CD14-positive monocyte (primary cell): ENCODE measurements at regions not wholly inside any gene's neighbourhood (a gene's known extent, or its start where the extent isn't known, plus 50 kb on each side); places are given as distances from the start of the nearest gene placed in this dataset.
"Not testable (repeated sequence)": the region's sequence is repeated elsewhere in the genome, so short reads cannot be mapped to it uniquely, and the experiment has no call there.

ENCODE experiments used
- DNase-seq, 3 donors: peaks; one replicate each; pipeline ENCODE4 v3.0.0-alpha.2; 2011 to 2022
- H2AFZ ChIP-seq: 2 replicates; pipeline ENCODE4 v1.6.0; 2012; ENCODE audit warnings: mild to moderate bottlenecking, low read depth, low read length, inconsistent platforms; ENCODE audit not compliant: insufficient read depth, poor library complexity, severe bottlenecking
- H3K27ac ChIP-seq, 2 donors: 1 replicate in 1 of 2; 2 replicates in 1 of 2; pipeline ENCODE4 v1.5.1; 2012 to 2013; ENCODE audit warnings: low read length in 2 of 2, control low read depth in 1 of 2, inconsistent platforms in 1 of 2, low read depth in 1 of 2, mild to moderate bottlenecking in 1 of 2
- H3K27me3 ChIP-seq, 2 donors: one replicate each; pipeline versions ENCODE4 v1.6.0 to v1.6.1; 2011 to 2013; ENCODE audit warnings: low read length in 2 of 2; ENCODE audit not compliant: control insufficient read depth in 2 of 2, insufficient read depth in 2 of 2
- H3K36me3 ChIP-seq, 2 donors: replicated peaks in 1 of 2; 1 replicate in 1 of 2; 2 replicates in 1 of 2; pipeline versions ENCODE4 v1.5.1 to v1.6.1; 2012 to 2013; ENCODE audit warnings: low read length in 2 of 2, control low read depth in 1 of 2, inconsistent platforms in 1 of 2, mild to moderate bottlenecking in 1 of 2; ENCODE audit not compliant: insufficient read depth in 2 of 2, control insufficient read depth in 1 of 2
- H3K4me1 ChIP-seq, 2 donors: 1 replicate in 1 of 2; 2 replicates in 1 of 2; pipeline versions ENCODE4 v1.5.1 to v1.6.1; 2012 to 2013; ENCODE audit warnings: low read length in 2 of 2, control low read depth in 1 of 2, inconsistent platforms in 1 of 2, mild to moderate bottlenecking in 1 of 2, moderate library complexity in 1 of 2; ENCODE audit not compliant: insufficient read depth in 2 of 2, control insufficient read depth in 1 of 2
- H3K4me2 ChIP-seq: replicated peaks from 2 replicates; pipeline ENCODE3; 2012; ENCODE audit warnings: low read length, moderate library complexity, mild to moderate bottlenecking; ENCODE audit not compliant: poor library complexity, severe bottlenecking; ENCODE audit errors: extremely low read depth
- H3K4me3 ChIP-seq, 3 experiments: fragments of 200-600 bp in 1 of 3; sonication (generic) in 1 of 3; replicated peaks in 1 of 3; 1 replicate in 2 of 3; 2 replicates in 1 of 3; pipeline ENCODE4 v1.5.1; 2011 to 2013; ENCODE audit warnings: low read length in 3 of 3, mild to moderate bottlenecking in 3 of 3, control low read depth in 2 of 3, low read depth in 2 of 3, inconsistent platforms in 1 of 3, moderate library complexity in 1 of 3
- H3K79me2 ChIP-seq: 2 replicates; pipeline ENCODE4 v1.6.0; 2012; ENCODE audit warnings: mild to moderate bottlenecking, control low read depth, inconsistent platforms, low read length, moderate library complexity; ENCODE audit not compliant: insufficient read depth
- H3K9ac ChIP-seq: 2 replicates; pipeline ENCODE4 v1.6.0; 2017; ENCODE audit warnings: low read length, mild to moderate bottlenecking; ENCODE audit not compliant: insufficient read depth, poor library complexity, severe bottlenecking
- H3K9me3 ChIP-seq, 2 donors: replicated peaks in 1 of 2; 1 replicate in 1 of 2; 2 replicates in 1 of 2; pipeline versions ENCODE4 v1.5.1 to v1.6.1; 2012 to 2013; ENCODE audit warnings: low read length in 2 of 2, control low read depth in 1 of 2; ENCODE audit not compliant: control insufficient read depth in 1 of 2, insufficient read depth in 1 of 2
- H4K20me1 ChIP-seq: 2 replicates; pipeline ENCODE4 v1.6.0; 2012; ENCODE audit warnings: mild to moderate bottlenecking, low read length, control low read depth, moderate library complexity; ENCODE audit not compliant: insufficient read depth
- H3K27ac Mint-ChIP-seq, 7 donors: one replicate each; pipeline ENCODE4 v1.8.0; 2020; ENCODE audit warnings: mild to moderate bottlenecking in 7 of 7, mixed read lengths in 7 of 7, moderate library complexity in 6 of 7, inconsistent platforms in 2 of 7
- H3K27me3 Mint-ChIP-seq, 3 donors: one replicate each; pipeline ENCODE4 v1.8.0; 2021 to 2022; ENCODE audit warnings: low read depth in 3 of 3, mild to moderate bottlenecking in 3 of 3, mixed read lengths in 3 of 3, moderate library complexity in 3 of 3, inconsistent platforms in 1 of 3
- H3K36me3 Mint-ChIP-seq, 2 donors: one replicate each; pipeline ENCODE4 v1.8.0; 2020; ENCODE audit warnings: mixed read lengths in 2 of 2, inconsistent platforms in 1 of 2, mild to moderate bottlenecking in 1 of 2
- H3K4me1 Mint-ChIP-seq: one replicate; pipeline ENCODE4 v1.8.0; 2020; ENCODE audit warnings: mild to moderate bottlenecking, mixed read lengths
- H3K4me3 Mint-ChIP-seq, 2 donors: one replicate each; pipeline ENCODE4 v1.8.0; 2020; ENCODE audit warnings: mild to moderate bottlenecking in 2 of 2, mixed read lengths in 2 of 2, moderate library complexity in 1 of 2
- H3K9me3 Mint-ChIP-seq, 7 donors: one replicate each; pipeline ENCODE4 v1.8.0; 2020 to 2022; ENCODE audit warnings: mixed read lengths in 7 of 7, mild to moderate bottlenecking in 6 of 7, moderate library complexity in 6 of 7, inconsistent platforms in 2 of 7
- WGBS: methylation state at CpG from one replicate; pipeline ENCODE4 v1.1.5; 2013; ENCODE audit warnings: missing lambda C conversion rate; ENCODE audit not compliant: insufficient coverage; 5-methylcytosine and 5-hydroxymethylcytosine counted together
- intact Hi-C, 2 donors: fragments of 100-400 bp; cut with micrococcal nuclease; formaldehyde crosslinking; loops; one replicate each; pipeline versions ENCODE4 v1.15.0 to v1.15.1; 2023
- TF ChIP-seq, protein P1 (sequence below): fragments of 200-600 bp; IDR thresholded peaks from one replicate; pipeline ENCODE4 v1.8.0; 2022; ENCODE audit warnings: antibody characterized with exemption, mild to moderate bottlenecking

DNA sequence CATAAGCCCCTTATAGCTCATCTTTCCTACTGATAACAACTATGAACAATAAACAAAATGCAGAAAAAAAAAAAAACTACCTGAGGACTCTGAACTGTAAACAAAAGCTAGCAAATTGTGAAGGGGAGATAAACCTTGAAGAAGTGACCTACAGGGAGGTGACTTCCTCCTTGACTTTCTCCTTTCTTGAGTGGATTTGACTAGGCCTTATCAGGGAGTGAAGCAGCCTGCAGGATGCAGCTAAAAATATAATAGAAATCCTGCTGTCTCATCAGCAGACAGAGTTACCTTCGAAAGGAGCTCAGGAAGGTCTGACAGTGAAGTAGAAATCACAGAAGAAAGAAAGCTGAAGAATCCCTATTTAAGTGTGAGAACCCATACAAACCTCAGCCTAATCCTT is 322.0 kb upstream of the HTR1E start:
- Histone ChIP-seq H2AFZ (no peak overlapping the region), H3K9me3 (peaks cover 11 to 12% of the 10 kb centered on the region in 2 donors), H3K27ac (no peak overlapping the region), H3K36me3 (no peaks in the 10 kb centered on the region), H3K27me3 (no peaks in the 10 kb centered on the region), H3K4me2 (no peak overlapping the region), H3K4me3 (no peak overlapping the region), H3K79me2 (no peaks in the 10 kb centered on the region), H3K4me1 (no peaks in the 10 kb centered on the region), H4K20me1 (no peaks in the 10 kb centered on the region), H3K9ac (no peak overlapping the region)
- TF ChIP-seq, protein P1, sequence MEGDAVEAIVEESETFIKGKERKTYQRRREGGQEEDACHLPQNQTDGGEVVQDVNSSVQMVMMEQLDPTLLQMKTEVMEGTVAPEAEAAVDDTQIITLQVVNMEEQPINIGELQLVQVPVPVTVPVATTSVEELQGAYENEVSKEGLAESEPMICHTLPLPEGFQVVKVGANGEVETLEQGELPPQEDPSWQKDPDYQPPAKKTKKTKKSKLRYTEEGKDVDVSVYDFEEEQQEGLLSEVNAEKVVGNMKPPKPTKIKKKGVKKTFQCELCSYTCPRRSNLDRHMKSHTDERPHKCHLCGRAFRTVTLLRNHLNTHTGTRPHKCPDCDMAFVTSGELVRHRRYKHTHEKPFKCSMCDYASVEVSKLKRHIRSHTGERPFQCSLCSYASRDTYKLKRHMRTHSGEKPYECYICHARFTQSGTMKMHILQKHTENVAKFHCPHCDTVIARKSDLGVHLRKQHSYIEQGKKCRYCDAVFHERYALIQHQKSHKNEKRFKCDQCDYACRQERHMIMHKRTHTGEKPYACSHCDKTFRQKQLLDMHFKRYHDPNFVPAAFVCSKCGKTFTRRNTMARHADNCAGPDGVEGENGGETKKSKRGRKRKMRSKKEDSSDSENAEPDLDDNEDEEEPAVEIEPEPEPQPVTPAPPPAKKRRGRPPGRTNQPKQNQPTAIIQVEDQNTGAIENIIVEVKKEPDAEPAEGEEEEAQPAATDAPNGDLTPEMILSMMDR, result no peak
- WGBS, result no CpG with 5 or more reads among the region's 1 CpG
- Mint-ChIP-seq H3K27ac (no peak overlapping the region), H3K36me3 (no peaks in the 10 kb centered on the region), H3K9me3 (peaks cover 2 to 12% (median 7%) of the 10 kb centered on the region in 7 donors), H3K4me3 (no peak overlapping the region), H3K4me1 (no peaks in the 10 kb centered on the region), H3K27me3 (peaks cover 0 to 6% (median 1%) of the 10 kb centered on the region in 3 donors)
- no peak for DNase-seq
- intact Hi-C loops, result no loop called here

DNA sequence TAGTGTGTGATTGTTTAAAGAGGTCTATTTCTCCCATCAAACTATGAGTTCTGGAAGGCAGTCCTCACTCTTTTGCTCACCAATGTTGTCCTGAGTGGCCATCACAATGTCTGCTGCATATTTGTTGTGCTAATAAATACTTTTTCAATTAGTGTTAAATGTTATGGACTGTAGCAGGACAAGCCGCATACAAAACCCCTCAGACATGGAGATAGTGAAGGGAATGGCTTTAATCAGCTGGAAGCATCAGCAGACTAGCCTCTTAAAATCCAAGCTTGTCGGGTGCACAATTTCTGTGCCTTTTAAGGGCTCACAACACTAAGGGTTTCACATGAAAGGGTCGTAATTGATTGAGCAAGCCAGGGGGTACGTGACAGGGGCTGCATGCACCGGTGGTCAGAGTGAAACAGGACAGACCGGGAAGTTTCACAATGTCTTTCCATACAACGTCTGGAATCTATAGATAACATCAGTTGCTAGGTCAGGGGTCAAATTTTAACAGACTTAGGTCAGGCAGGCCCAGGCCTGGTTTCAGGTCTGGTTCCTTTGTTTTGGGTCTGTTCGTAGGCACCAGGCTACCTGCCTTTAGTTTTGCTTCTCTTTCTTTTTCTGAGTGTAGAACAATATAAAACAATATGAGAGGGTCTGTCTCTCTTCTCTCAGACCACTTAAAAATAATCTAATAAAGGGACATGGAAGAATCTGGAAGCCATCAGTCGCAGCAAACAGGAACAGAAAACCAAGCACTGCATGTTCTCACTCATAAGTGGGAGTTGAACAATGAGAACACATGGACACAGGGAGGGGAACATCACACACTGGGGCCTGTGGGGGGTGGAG is 327.6 kb upstream of the HTR1E start:
- Histone ChIP-seq H3K4me2 (no peak overlapping the region), H3K36me3 (no peaks in the 10 kb centered on the region), H3K27ac (no peak overlapping the region), H3K9ac (no peak overlapping the region), H3K4me1 (no peaks in the 10 kb centered on the region), H2AFZ (no peak overlapping the region), H3K9me3 (peaks cover under 1 to 9% of the 10 kb centered on the region in 2 donors), H3K4me3 (no peak overlapping the region), H3K27me3 (no peaks in the 10 kb centered on the region), H3K79me2 (no peaks in the 10 kb centered on the region), H4K20me1 (no peaks in the 10 kb centered on the region)
- 65% methylated on average over 4 of the region's 9 CpGs for WGBS
- Mint-ChIP-seq H3K27ac (no peak overlapping the region), H3K36me3 (no peaks in the 10 kb centered on the region), H3K27me3 (peaks cover 0 to 3% (median 2%) of the 10 kb centered on the region in 3 donors), H3K4me3 (no peak overlapping the region), H3K4me1 (no peaks in the 10 kb centered on the region), H3K9me3 (peaks cover 0 to 18% (median 8%) of the 10 kb centered on the region in 7 donors)
- TF ChIP-seq, protein P1, result no peak
- DNase-seq, result no peak
- intact Hi-C loops, result no loop called here

DNA sequence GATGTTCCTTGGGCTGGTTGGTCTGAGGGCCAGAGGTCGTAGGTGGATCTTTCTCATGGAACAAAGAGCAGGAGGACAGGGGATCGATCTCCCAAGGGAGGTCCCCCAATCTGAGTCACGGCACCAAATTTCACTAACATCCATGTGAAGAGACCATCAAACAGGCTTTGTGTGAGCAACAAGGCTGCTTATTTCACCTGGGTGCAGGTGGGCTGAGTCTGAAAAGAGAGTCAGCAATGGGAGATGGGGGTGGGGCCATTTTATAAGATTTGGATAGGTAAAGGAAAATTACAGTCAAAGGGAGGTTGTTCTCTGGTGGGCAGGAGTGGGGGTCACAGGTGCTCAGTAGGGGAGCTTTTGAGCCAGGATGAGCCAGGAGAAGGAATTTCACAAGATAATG is 334.0 kb upstream of the HTR1E start:
- intact Hi-C loops, DNase-seq, H3K27me3 Mint-ChIP-seq, H4K20me1 ChIP-seq, H3K4me3 ChIP-seq, H3K4me3 Mint-ChIP-seq, H3K27ac ChIP-seq, H3K79me2 ChIP-seq, H3K27ac Mint-ChIP-seq, H3K36me3 Mint-ChIP-seq, H3K4me2 ChIP-seq, H3K4me1 ChIP-seq, H2AFZ ChIP-seq, H3K36me3 ChIP-seq, H3K9me3 ChIP-seq, H3K9ac ChIP-seq, H3K4me1 Mint-ChIP-seq, H3K27me3 ChIP-seq: not testable (repeated sequence)
- peaks cover 9 to 24% (median 16%) of the 10 kb centered on the region in 7 donors for H3K9me3 Mint-ChIP-seq
- WGBS, result 100% methylated on average over 1 of the region's 3 CpGs
